ENCODE measurements at regions not wholly inside any gene's neighbourhood (a gene's known extent, or its start where the extent isn't known, plus 50 kb on each side); places are given as distances from the start of the nearest gene placed in this dataset.

DNA sequence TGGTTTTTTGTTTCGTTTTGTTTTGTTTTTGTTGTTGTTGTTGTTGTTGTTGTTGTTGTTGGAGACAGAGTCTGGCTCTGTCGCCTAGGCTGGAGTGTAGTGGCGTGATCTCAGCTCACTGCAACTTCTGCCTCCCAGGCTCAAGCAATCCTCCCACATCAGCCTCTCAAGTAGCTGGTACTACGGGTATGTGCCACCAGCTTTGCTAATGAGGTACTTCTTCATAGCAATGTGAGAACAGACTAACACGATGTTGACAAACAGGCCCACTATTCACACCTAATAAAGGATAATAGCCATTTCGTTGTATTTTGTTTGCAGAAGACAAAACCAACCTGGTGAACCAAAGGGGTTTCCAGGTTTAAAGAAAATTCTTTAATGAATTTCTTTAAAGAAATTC is 130.9 kb downstream of the DIRAS2 start:
- TF ChIP-seq GATA3 (IDR thresholded peaks at IDR 0.05; ENCODE audit: low read depth, low read length), result no peak
- TF ChIP-seq GATA2 (IDR thresholded peaks at IDR 0.05; ENCODE audit: low read depth, low read length), result no peak

Data from SH-SY5Y (cell line).